A549 (cell line): ENCODE measurements at regions not wholly inside any gene's neighbourhood (a gene's known extent, or its start where the extent isn't known, plus 50 kb on each side); places are given as distances from the start of the nearest gene placed in this dataset.

Source experiments
- POLR2A ChIP-seq: IDR thresholded peaks from 2 replicates; pipeline ENCODE4 v1.6.1; 2012; ENCODE audit warnings: mild to moderate bottlenecking, low read length
- ZFP36 ChIP-seq: fragments of 450-650 bp; IDR thresholded peaks from 2 replicates; pipeline ENCODE4 v1.6.1; 2014; ENCODE audit warnings: borderline replicate concordance; ENCODE audit not compliant: partially characterized antibody

DNA sequence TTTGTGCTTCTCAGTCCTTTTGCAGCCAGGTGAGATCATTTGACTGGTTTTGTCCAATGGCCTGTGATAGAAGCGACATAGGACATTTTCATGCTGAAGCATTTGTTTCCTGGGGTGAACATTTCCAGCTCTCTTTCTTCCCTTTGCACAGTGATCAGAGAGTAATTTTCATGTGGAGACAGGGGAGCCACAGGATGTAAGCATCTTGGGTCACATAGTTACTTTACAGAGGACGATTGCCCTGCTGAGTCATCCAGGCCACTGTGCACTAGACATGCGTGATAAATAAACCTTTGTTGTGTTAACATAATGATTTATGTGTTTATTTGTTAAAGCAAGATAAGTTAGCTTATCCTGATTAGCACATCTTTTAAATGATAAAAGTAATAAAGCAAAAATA lies 263.5 kb upstream of the CCDC179 start:
- TF ChIP-seq ZFP36 (no peak), POLR2A (no peak)
